DOHH2 (cell line): ENCODE measurements at regions not wholly inside any gene's neighbourhood (a gene's known extent, or its start where the extent isn't known, plus 50 kb on each side); places are given as distances from the start of the nearest gene placed in this dataset.

Experiments used
- H3F3A ChIP-seq: fragments of 200-600 bp; sonication (generic), shearing (Covaris generic); 2 replicates; pipeline ENCODE4 v1.6.0; 2016; ENCODE audit warnings: antibody characterized with exemption, mild to moderate bottlenecking; ENCODE audit not compliant: control insufficient read depth, insufficient read depth
- H3K27ac ChIP-seq: fragments of 200-600 bp; sonication (generic); 2 replicates; pipeline ENCODE4 v1.5.1; 2014; ENCODE audit warnings: low read depth, mild to moderate bottlenecking, low read length, moderate library complexity
- H3K27me3 ChIP-seq: fragments of 200-600 bp; sonication (generic); 2 replicates; pipeline ENCODE4 v1.6.1; 2014; ENCODE audit warnings: mild to moderate bottlenecking, low read length, mixed read lengths; ENCODE audit not compliant: control insufficient read depth
- H3K36me3 ChIP-seq: fragments of 200-600 bp; sonication (generic); 2 replicates; pipeline ENCODE4 v1.6.1; 2014; ENCODE audit warnings: mild to moderate bottlenecking, low read length, moderate library complexity, mixed read lengths; ENCODE audit not compliant: control insufficient read depth
- H3K4me1 ChIP-seq: fragments of 200-600 bp; sonication (generic); 2 replicates; pipeline ENCODE4 v1.6.1; 2014; ENCODE audit warnings: mild to moderate bottlenecking, low read length, mixed read lengths; ENCODE audit not compliant: control insufficient read depth
- H3K4me2 ChIP-seq: fragments of 200-600 bp; sonication (generic); 2 replicates; pipeline ENCODE4 v1.6.0; 2014; ENCODE audit warnings: mild to moderate bottlenecking, low read length, moderate library complexity
- H3K4me3 ChIP-seq: fragments of 200-600 bp; sonication (generic); 2 replicates; pipeline ENCODE4 v1.5.1; 2014; ENCODE audit warnings: mild to moderate bottlenecking, low read length, mixed read lengths
- H3K79me2 ChIP-seq: fragments of 200-600 bp; sonication (generic); 2 replicates; pipeline ENCODE4 v1.6.1; 2014; ENCODE audit warnings: mild to moderate bottlenecking, low read length, mixed read lengths; ENCODE audit not compliant: control insufficient read depth
- H3K9me2 ChIP-seq: fragments of 200-600 bp; sonication (generic); replicated peaks from 2 replicates; pipeline ENCODE4 v1.6.1; 2014; ENCODE audit warnings: mild to moderate bottlenecking, low read length, mixed read lengths; ENCODE audit not compliant: control insufficient read depth
- H3K9me3 ChIP-seq: fragments of 200-600 bp; sonication (generic); 2 replicates; pipeline ENCODE4 v1.6.1; 2014; ENCODE audit warnings: antibody characterized with exemption, low read length, mixed read lengths; ENCODE audit not compliant: control insufficient read depth, insufficient read depth
- H4K20me1 ChIP-seq: fragments of 200-600 bp; sonication (generic); 2 replicates; pipeline ENCODE4 v1.6.0; 2014; ENCODE audit warnings: low read depth, mild to moderate bottlenecking, antibody characterized with exemption, low read length, moderate library complexity; ENCODE audit not compliant: control insufficient read depth, insufficient read depth
- EZH2phosphoT487 ChIP-seq: fragments of 200-600 bp; sonication (generic); IDR thresholded peaks from 2 replicates; pipeline ENCODE4 v1.6.1; 2017; ENCODE audit warnings: borderline replicate concordance, mild to moderate bottlenecking, antibody characterized with exemption, low read length, moderate library complexity, mixed read lengths
- TF ChIP-seq, protein P1 (sequence below): fragments of 200-600 bp; sonication (generic); IDR thresholded peaks from one replicate; pipeline ENCODE4 v1.5.1; 2014; ENCODE audit warnings: antibody characterized with exemption, mild to moderate bottlenecking, low read depth, low read length; ENCODE audit not compliant: poor library complexity, severe bottlenecking

DNA sequence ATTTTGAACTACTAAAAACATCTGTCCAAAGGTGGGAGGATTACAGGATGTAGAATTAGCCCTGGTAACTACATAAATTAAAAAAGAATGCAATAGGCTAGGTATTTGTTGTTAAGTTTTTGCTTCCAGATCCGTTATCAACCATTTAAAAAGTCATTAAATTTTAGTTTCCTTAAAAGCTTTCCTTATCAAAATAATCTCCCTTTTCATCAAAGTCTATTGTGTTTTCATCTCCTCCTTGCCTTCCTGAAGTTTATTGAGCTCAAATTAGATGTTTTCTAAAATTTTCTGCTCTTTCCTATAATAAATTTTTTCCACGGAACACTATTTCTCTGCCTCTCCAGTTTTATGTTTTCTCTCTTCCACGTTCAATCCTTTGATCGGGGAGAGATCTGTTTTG lies 108.6 kb downstream of the MEX3B start:
- TF ChIP-seq, protein P1, sequence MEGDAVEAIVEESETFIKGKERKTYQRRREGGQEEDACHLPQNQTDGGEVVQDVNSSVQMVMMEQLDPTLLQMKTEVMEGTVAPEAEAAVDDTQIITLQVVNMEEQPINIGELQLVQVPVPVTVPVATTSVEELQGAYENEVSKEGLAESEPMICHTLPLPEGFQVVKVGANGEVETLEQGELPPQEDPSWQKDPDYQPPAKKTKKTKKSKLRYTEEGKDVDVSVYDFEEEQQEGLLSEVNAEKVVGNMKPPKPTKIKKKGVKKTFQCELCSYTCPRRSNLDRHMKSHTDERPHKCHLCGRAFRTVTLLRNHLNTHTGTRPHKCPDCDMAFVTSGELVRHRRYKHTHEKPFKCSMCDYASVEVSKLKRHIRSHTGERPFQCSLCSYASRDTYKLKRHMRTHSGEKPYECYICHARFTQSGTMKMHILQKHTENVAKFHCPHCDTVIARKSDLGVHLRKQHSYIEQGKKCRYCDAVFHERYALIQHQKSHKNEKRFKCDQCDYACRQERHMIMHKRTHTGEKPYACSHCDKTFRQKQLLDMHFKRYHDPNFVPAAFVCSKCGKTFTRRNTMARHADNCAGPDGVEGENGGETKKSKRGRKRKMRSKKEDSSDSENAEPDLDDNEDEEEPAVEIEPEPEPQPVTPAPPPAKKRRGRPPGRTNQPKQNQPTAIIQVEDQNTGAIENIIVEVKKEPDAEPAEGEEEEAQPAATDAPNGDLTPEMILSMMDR: no peak
- TF ChIP-seq EZH2phosphoT487: no peak
- H3F3A ChIP-seq: no peaks in the 10 kb centered on the region
- no peaks in the 10 kb centered on the region for H4K20me1 ChIP-seq
- H3K9me2 ChIP-seq: no peaks in the 10 kb centered on the region
- H3K27me3 ChIP-seq: no peaks in the 10 kb centered on the region
- H3K4me1 ChIP-seq: peaks cover 7% of the 10 kb centered on the region; the same call in 1 of the 2 replicates
- H3K9me3 ChIP-seq: no peaks in the 10 kb centered on the region
- no peak overlapping the region for H3K4me3 ChIP-seq
- no peak overlapping the region for H3K27ac ChIP-seq
- H3K4me2 ChIP-seq: no peak overlapping the region
- H3K79me2 ChIP-seq: no peaks in the 10 kb centered on the region
- no peaks in the 10 kb centered on the region for H3K36me3 ChIP-seq

DNA sequence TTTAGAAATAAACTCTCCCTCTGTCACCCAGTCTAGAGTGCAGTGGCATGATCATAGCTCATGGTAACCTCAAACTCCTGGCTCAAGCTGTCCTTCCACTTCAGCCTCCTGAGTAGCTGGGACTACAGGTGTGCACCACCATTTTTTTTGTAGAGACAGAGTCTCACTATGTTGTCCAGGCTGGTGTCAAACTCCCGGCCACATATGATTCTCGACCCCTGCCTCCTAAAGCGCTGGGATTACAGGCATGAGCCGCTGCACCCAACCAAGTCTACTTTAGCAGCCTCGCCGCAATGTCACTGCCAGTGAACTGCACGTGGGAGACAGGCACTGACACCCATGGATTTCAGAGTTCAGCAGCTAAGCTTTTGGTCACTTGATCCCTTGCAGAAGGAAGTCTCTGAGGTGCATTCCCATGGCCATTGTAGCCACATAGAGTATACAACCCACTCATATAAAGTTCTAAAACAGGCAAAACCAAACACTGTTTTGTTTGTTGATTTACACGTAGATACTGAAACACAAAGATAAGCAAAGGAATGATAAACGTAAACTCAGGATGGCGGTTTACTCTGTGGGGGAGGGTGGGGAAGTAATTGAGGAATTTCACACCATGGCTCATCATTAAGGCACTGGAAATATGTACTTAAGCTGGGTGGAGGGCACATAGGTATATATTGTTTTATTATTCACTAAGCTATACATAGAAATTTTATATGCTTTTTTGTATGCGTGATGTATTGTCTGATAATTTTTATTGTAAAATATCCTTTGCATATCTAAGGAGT lies 115.0 kb downstream of the MEX3B start:
- no peaks in the 10 kb centered on the region for H3K36me3 ChIP-seq
- H3K4me3 ChIP-seq: no peak overlapping the region
- no peaks in the 10 kb centered on the region for H3F3A ChIP-seq
- H3K79me2 ChIP-seq: no peaks in the 10 kb centered on the region
- H3K27ac ChIP-seq: no peak overlapping the region
- no peaks in the 10 kb centered on the region for H3K9me3 ChIP-seq
- H3K27me3 ChIP-seq: no peaks in the 10 kb centered on the region
- H3K4me1 ChIP-seq: no peaks in the 10 kb centered on the region
- no peak for TF ChIP-seq EZH2phosphoT487
- TF ChIP-seq, protein P1: no peak
- no peaks in the 10 kb centered on the region for H3K9me2 ChIP-seq
- no peaks in the 10 kb centered on the region for H4K20me1 ChIP-seq
- H3K4me2 ChIP-seq: no peak overlapping the region

- Histone ChIP-seq H3K27me3 (no peaks in the 10 kb centered on the region), H3K4me3 (no peak overlapping the region), H3K79me2 (no peaks in the 10 kb centered on the region), H3K36me3 (no peaks in the 10 kb centered on the region), H3K9me2 (no peaks in the 10 kb centered on the region), H3K4me1 (no peaks in the 10 kb centered on the region), H4K20me1 (no peaks in the 10 kb centered on the region), H3K27ac (no peak overlapping the region), H3F3A (no peaks in the 10 kb centered on the region), H3K4me2 (no peak overlapping the region), H3K9me3 (no peaks in the 10 kb centered on the region)
- TF ChIP-seq, protein P1: no peak
- no peak for TF ChIP-seq EZH2phosphoT487
These were observed 116.3 kb downstream of the MEX3B start for GRCh38 chr15:81929557-81929956.
